RWPE2 (cell line): ENCODE measurements at regions not wholly inside any gene's neighbourhood (a gene's known extent, or its start where the extent isn't known, plus 50 kb on each side); places are given as distances from the start of the nearest gene placed in this dataset.

Experiments used
- ATAC-seq: fragments of 200-7000 bp; cut with Tn5 transposase; 3 replicates; pipeline ENCODE4 v1.9.1; 2021; ENCODE audit warnings: low read depth
- DNase-seq: peaks from one replicate; pipeline ENCODE4 v3.0.0-alpha.2; 2020; ENCODE audit warnings: low spot score
- H3K27ac ChIP-seq: fragments of 450-650 bp; 2 replicates; pipeline ENCODE4 v1.5.1; 2017; ENCODE audit warnings: mild to moderate bottlenecking; ENCODE audit not compliant: poor library complexity, severe bottlenecking
- H3K27me3 ChIP-seq: fragments of 250-450 bp; sonication (Bioruptor Pico); 2 replicates; pipeline ENCODE4 v1.5.1; 2021; ENCODE audit warnings: mild to moderate bottlenecking, moderate library complexity; ENCODE audit not compliant: insufficient read depth, poor library complexity, severe bottlenecking
- H3K36me3 ChIP-seq: fragments of 250-450 bp; sonication (Bioruptor Pico); 2 replicates; pipeline ENCODE4 v1.5.1; 2020; ENCODE audit warnings: low read depth, mild to moderate bottlenecking, moderate library complexity
- H3K4me1 ChIP-seq: fragments of 250-450 bp; sonication (Bioruptor Pico); 2 replicates; pipeline ENCODE4 v1.5.1; 2021; ENCODE audit warnings: mild to moderate bottlenecking, moderate library complexity; ENCODE audit not compliant: insufficient read depth, poor library complexity, severe bottlenecking
- H3K4me3 ChIP-seq: fragments of 250-450 bp; sonication (Bioruptor Pico); 2 replicates; pipeline ENCODE4 v1.5.1; 2021; ENCODE audit warnings: mild to moderate bottlenecking, moderate library complexity; ENCODE audit not compliant: severe bottlenecking
- H3K9me3 ChIP-seq: fragments of 250-450 bp; sonication (Bioruptor Pico); 2 replicates; pipeline ENCODE4 v1.5.1; 2021; ENCODE audit warnings: mild to moderate bottlenecking, moderate library complexity; ENCODE audit not compliant: severe bottlenecking
- TF ChIP-seq, protein P1 (sequence below): fragments of 450-650 bp; IDR thresholded peaks from one replicate; pipeline ENCODE4 v1.5.1; 2017; ENCODE audit warnings: mild to moderate bottlenecking, moderate library complexity; ENCODE audit not compliant: poor library complexity, severe bottlenecking

DNA sequence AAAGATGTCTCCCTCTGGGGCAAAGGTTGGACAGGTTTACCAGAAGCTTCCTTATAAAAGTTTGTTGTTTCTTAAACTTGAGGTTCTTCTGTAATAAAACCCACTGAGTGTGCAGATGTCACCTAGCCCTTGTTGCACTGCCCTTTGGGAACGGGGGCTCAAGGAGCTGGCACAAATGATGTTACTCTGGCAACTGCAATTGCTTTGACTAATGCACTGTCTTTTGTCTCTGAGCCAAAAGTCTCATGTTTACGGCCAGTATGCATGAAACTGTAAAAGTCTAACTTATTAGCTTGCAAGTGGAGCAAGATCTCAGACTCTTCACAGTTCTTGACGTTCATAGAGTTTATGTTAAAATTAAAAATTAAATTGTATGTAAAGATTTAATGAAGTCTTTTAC is 655.7 kb downstream of the EPHA7 start:
- ATAC-seq, result no peak
- DNase-seq, result no peak
- H3K36me3 ChIP-seq, result no peaks in the 10 kb centered on the region
- H3K4me1 ChIP-seq, result peaks cover 5% of the 10 kb centered on the region
- no peaks in the 10 kb centered on the region for H3K9me3 ChIP-seq
- H3K27me3 ChIP-seq, result no peaks in the 10 kb centered on the region
- TF ChIP-seq, protein P1, sequence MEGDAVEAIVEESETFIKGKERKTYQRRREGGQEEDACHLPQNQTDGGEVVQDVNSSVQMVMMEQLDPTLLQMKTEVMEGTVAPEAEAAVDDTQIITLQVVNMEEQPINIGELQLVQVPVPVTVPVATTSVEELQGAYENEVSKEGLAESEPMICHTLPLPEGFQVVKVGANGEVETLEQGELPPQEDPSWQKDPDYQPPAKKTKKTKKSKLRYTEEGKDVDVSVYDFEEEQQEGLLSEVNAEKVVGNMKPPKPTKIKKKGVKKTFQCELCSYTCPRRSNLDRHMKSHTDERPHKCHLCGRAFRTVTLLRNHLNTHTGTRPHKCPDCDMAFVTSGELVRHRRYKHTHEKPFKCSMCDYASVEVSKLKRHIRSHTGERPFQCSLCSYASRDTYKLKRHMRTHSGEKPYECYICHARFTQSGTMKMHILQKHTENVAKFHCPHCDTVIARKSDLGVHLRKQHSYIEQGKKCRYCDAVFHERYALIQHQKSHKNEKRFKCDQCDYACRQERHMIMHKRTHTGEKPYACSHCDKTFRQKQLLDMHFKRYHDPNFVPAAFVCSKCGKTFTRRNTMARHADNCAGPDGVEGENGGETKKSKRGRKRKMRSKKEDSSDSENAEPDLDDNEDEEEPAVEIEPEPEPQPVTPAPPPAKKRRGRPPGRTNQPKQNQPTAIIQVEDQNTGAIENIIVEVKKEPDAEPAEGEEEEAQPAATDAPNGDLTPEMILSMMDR, result no peak
- no peak overlapping the region for H3K4me3 ChIP-seq
- peak overlapping the region; percentile 33 for H3K27ac ChIP-seq

DNA sequence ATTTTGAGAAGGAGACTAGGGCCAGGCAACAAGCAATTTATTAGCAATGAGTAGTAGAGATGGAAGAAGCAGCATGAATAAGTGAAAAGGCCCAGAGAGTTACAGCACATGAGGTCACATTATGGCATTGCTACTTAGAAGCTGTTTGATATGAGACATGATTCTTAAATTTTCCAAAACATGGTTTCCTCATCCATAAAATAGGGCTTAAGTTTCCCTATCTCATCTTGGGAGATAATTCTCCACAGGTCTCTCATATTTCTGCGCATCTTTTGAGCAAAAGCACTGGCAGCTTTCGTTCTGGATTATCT is 656.1 kb downstream of the EPHA7 start:
- no peak for DNase-seq
- Histone ChIP-seq H3K27ac (peak overlapping the region; percentile 33), H3K36me3 (no peaks in the 10 kb centered on the region), H3K27me3 (no peaks in the 10 kb centered on the region), H3K4me3 (no peak overlapping the region), H3K9me3 (no peaks in the 10 kb centered on the region), H3K4me1 (peaks cover 5% of the 10 kb centered on the region)
- ATAC-seq, result no peak
- TF ChIP-seq, protein P1, result no peak

DNA sequence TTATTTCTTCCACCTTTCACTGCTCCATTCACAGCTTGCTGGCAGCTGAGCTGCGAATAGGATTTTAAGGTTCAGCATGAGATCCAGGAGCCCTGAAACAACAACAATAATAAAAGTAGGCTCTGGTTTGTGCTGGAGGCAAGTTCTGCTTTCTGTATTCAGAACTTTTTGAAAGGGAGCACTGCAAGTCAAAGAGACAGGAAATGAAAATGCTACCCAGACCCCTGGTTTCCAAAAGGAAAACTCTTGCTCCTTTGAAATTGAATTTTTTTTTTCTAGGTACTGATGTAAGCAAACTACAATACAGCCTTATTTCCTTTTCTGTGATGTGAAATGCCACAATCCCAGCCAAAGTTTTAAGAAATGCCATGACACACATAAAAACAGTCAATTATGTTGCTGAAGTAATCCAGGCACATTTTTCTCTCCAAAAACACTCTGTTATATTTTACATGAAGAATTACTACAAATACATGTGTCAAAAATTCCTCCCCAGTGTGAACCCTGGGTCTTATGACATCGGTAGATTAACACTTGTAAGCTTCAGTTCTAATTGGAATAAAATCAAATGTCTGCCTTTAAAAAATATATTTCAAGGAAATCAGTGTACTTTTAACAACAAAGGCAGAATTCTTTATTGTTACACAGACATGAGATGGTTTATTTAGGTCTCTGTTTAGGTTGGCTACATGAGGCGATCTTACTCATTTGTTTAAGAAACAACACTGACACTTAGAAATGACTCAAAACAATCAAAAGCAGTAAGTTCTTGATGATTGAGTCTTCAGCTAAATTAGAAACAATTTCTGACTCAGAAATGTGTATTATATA is 656.7 kb downstream of the EPHA7 start:
- no peak overlapping the region for H3K4me3 ChIP-seq
- TF ChIP-seq, protein P1, result no peak

GRCh38 chr6:92759178-92759577 is 660.2 kb downstream of the EPHA7 start:
- H3K27ac ChIP-seq, result no peak overlapping the region
- TF ChIP-seq, protein P1, result no peak
- no peak for DNase-seq

More for the DNA sequence above, 656.7 kb downstream of the EPHA7 start:
- H3K27me3 ChIP-seq, result no peaks in the 10 kb centered on the region
- peaks cover 5% of the 10 kb centered on the region for H3K4me1 ChIP-seq
- DNase-seq (no peak), ATAC-seq (peak; percentile 71)
- H3K36me3 ChIP-seq, result no peaks in the 10 kb centered on the region
- no peaks in the 10 kb centered on the region for H3K9me3 ChIP-seq
- H3K27ac ChIP-seq, result peak overlapping the region; percentile 33

DNA sequence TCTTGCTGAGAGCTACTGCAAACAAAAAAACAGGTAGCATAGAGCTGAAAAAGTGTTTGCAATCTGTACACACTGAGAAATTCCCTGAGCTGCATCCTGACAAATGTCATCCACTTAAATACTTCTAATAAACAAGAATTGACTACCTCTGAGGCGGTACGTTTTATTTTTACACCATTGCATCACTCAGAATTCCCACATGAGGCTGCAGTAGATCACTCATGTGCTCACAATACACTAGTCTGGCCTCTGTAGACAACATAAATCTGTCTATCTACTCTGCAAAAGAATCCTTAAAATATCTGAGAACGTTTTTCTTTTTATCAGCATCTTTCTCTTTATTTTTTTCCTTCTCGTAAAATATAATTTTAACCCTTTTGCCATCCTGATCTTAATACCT is 661.4 kb downstream of the EPHA7 start:
- Histone ChIP-seq H3K4me3 (no peak overlapping the region), H3K9me3 (no peaks in the 10 kb centered on the region), H3K36me3 (no peaks in the 10 kb centered on the region), H3K27ac (peak overlapping the region; percentile 41), H3K27me3 (no peaks in the 10 kb centered on the region), H3K4me1 (peaks cover 20% of the 10 kb centered on the region)
- DNase-seq (no peak), ATAC-seq (no peak)
- TF ChIP-seq, protein P1, result no peak

More at GRCh38 chr6:92759178-92759577, 660.2 kb downstream of the EPHA7 start:
- H3K27me3 ChIP-seq, result no peaks in the 10 kb centered on the region
- H3K36me3 ChIP-seq, result no peaks in the 10 kb centered on the region
- ATAC-seq, result no peak
- no peaks in the 10 kb centered on the region for H3K9me3 ChIP-seq
- no peak overlapping the region for H3K4me3 ChIP-seq
- H3K4me1 ChIP-seq, result peaks cover 21% of the 10 kb centered on the region
